ENCODE measurements at regions not wholly inside any gene's neighbourhood (a gene's known extent, or its start where the extent isn't known, plus 50 kb on each side); places are given as distances from the start of the nearest gene placed in this dataset.

DNA sequence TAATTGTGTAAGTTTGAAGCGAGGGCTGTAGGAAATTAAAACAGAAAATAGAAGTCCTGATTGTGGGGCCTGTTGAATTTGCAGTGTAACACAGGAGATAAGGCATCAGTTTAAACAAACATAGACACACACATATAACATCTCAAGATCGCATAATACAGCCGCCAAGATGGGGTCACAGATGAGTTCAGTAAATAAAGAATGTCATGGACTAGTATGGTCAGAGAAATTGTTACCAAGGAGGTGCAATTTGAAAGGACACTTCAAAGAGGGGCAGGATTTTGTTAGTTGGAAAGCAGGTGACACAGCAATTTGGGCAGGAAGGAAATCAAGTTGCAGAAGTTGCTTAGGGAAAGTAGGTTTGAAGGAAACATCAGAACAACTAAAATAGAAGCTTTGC lies 450.0 kb downstream of the USP25 start:
- no peak for DNase-seq (ENCODE audit: low read depth)

DNA sequence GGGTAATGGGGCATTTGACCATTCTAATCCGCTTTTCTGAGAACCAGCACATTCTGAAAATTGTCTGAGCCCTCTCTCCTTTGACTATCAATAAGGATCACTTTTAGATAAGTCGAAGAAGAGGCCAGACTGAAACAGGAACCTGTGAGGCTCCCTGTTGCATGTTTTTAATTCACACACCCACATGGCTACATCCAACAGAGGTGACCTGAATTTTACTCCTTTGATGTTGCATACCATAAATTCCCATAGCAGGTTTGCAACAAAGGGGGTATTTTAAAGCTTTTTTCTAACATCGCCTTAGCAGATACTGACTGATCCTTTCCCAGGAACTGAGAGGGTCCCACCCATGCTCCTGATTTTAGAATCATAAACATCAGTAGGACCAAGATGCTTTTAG lies 450.8 kb downstream of the USP25 start:
- no peak for DNase-seq (ENCODE audit: low read depth)

DNA sequence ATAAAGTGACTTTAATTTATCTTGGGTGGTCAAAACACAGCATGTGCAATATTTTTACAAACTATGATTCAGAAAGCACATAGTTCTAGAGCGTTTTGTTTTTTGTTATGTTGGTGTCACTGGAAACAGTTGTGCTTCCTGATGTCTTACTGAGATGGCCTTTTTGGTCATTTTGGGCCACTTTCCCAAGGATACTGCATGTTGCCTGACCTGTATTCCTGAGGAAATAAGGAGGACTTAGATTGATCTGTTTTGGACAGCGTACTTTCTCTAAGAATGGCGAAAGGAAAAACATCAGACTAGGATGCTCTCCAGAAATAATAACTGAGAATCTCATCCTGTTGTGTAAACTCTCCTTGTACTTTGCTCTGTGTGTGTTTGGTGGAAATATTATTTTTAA lies 451.2 kb downstream of the USP25 start:
- no peak for DNase-seq (ENCODE audit: low read depth)

GRCh38 chr21:16185766-16186165 lies 456.0 kb downstream of the USP25 start:
- no peak for DNase-seq (ENCODE audit: low read depth)

DNA sequence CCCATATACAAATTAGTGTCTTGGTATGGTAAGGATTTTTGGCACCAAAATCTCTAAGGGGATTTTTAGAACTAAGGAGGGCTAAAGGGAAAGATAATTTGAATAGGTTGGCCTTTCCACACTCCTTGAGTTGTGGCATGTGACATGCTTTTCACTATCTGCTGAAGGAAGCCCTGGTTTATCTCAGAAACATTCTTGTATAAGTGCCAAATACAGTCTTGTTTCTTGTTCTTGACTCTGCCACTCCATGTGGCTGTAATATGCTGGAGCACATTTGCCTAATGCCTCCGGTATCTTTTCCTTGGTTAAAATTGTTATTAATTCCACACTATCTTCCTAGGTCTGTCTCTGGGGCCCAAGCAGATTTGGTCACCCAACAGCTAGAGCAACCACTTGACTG lies 457.0 kb downstream of the USP25 start:
- DNase-seq (ENCODE audit: low read depth) = no peak

DNA sequence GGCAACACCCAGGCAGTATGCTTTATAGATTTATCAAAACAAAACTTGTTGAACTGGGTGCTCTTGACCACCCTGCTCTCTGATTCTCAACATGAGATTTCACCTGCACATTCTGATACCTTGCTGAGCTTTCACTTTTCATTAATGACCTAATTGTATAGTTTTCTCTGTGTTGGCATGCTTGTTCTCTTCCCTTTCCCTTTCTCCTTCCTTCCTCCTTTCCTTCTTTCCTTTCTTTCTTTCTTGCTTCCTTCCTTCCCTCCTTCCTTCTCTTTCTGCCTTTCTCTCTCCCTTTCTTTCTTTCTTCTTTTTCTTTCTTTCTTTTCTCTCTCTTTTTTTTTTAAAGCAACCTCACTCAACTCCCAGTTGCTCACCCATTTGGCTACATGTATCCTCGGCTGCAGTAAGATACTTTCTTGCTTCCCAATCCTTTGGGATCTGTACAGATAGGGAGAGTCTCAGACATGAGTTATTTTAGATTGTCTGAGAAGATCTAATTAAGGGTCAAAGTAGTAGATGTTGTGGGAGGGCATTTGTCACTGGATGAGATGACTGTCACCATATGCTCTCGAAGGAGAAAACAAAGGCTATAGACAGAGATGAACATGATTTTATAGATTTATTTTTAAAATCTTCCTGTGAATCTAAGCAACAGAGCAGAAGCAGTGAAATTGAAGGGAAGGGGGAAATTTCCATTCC lies 458.0 kb downstream of the USP25 start:
- DNase-seq (ENCODE audit: low read depth) = no peak

DNA sequence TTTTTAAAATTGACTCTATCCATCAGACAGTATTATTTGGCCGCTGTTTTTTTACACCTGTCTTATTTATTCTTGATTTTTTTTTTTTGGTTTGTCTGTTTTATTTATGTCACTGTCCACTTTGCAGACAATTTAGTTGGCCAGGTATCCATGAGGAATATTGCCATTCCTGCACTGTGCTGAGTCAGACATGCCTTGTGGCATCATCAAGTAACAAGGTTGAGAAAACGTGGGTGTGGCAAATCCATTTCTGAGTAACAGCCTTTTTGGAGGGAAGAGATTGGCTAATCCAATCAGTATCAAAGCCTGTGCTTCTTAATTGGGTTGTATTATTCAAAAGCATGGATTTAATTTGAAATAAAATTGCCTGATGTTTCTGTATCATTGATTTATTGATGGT lies 463.1 kb downstream of the USP25 start:
- DNase-seq (ENCODE audit: low read depth) = no peak

DNA sequence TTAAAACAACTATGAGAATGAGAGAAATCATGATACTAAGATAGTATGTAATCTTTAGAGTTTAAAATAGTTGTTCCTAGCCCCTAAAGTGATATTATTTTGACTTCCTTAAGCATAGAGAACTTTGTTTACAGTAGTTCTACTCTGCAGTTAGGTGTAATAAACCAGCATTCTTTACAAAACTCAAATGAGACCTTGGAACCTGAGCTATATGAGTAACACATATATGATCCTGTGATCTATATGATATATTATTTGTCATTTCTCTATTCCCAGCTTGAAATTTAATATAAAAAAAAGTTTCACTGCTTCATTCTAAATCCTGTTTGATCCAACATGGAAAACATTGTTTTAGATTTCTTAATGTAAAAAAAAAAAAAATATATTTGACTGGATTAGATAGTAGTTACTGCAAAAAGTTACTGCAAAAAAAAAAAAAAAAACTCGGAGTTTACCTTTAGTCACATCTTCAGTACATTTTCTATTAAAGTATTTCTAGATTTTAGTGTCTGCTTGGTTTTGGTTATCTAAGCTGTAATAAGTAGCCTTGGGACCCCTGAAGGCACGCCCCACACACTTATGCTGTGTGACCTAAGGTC lies 463.8 kb downstream of the USP25 start:
- DNase-seq (ENCODE audit: low read depth) = no peak

- no peak for DNase-seq (ENCODE audit: low read depth)
Observed at GRCh38 chr21:16194095-16194787, 464.5 kb downstream of the USP25 start.

DNA sequence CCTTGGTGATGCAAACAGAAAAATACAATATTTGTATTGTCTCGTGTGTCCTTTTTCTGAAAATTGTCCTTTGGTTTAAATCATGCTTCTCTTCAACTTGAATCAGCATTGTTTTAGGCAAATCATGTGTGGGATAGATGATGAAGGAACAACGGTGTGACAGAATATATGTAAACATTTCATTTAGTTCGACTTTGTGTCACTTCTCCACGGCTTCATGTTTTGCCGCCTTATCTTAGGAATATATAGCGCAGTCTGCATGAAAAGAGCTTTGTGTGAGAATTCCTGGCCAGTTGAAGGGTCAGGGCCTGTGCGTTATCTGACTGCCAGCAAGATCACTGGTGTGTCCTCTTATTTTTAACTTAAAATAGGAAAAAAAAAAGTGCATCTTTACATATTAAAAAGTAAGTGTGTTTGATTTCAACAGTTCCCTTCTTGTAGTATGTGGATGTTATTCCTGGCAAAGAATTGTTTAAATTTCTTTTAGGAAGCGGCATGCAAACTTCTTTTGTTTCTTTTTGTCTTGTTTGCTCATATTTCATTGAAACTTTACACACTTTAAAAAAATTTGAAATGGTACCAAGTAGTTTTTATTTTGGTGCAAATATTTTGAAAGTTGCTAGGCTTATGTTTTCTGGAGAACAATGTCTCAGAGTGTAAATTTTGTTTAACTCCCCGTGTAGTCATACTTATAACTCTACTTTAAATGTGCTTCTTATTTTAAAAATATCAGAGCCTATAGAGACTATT lies 465.2 kb downstream of the USP25 start:
- no peak for DNase-seq (ENCODE audit: low read depth)

DNA sequence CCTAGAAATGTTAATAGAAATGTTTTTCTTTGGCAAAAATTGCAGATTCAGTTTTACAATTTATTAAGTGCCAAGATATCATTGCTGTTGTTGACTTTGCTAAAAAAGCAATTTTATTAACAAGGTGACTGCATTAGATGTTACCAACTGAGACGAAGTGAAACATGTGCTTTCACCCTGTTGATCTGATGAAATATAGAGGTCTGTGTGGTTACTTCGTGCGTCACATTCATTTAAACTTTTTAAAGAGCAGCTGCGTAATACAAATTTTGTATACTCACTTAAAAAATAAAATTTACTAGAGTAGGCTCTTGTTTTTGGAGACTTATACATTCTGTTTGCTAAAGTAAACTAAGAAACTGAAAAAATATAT lies 465.7 kb downstream of the USP25 start:
- no peak for DNase-seq (ENCODE audit: low read depth)

GRCh38 chr21:16196001-16196400 lies 466.2 kb downstream of the USP25 start:
- no peak for DNase-seq (ENCODE audit: low read depth)

GRCh38 chr21:16198546-16198945 lies 468.8 kb downstream of the USP25 start:
- no peak for DNase-seq (ENCODE audit: low read depth)

GRCh38 chr21:16199539-16199938 lies 469.8 kb downstream of the USP25 start:
- DNase-seq (ENCODE audit: low read depth) = no peak

GRCh38 chr21:16201718-16202117 lies 471.9 kb downstream of the USP25 start:
- no peak for DNase-seq (ENCODE audit: low read depth)

GRCh38 chr21:16205527-16205926 lies 475.7 kb downstream of the USP25 start:
- no peak for DNase-seq (ENCODE audit: low read depth)

GRCh38 chr21:16211339-16212303 lies 481.8 kb downstream of the USP25 start:
- no peak for DNase-seq (ENCODE audit: low read depth)

GRCh38 chr21:16213518-16213917 lies 483.7 kb downstream of the USP25 start:
- no peak for DNase-seq (ENCODE audit: low read depth)

DNA sequence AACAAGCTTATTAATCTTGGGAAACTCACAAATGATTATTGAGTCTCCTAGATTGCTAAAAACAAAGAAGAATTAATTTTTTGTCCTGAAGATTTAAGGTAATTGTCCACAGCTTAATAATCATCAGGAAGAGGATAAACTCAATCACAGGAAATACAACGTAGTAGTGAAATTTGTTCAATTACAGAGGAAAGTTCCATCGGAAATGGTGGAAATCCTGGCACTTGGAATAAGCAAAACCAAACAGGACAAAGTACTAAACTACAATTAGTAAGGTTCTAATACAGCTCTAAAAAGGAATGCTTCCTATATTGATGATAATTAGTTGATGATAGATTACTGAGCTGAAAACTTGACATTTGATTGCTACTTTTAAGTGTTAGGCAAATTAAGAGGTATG lies 485.4 kb downstream of the USP25 start:
- DNase-seq (ENCODE audit: low read depth) = no peak

GRCh38 chr21:16215663-16216183 lies 485.9 kb downstream of the USP25 start:
- DNase-seq (ENCODE audit: low read depth) = no peak

DNA sequence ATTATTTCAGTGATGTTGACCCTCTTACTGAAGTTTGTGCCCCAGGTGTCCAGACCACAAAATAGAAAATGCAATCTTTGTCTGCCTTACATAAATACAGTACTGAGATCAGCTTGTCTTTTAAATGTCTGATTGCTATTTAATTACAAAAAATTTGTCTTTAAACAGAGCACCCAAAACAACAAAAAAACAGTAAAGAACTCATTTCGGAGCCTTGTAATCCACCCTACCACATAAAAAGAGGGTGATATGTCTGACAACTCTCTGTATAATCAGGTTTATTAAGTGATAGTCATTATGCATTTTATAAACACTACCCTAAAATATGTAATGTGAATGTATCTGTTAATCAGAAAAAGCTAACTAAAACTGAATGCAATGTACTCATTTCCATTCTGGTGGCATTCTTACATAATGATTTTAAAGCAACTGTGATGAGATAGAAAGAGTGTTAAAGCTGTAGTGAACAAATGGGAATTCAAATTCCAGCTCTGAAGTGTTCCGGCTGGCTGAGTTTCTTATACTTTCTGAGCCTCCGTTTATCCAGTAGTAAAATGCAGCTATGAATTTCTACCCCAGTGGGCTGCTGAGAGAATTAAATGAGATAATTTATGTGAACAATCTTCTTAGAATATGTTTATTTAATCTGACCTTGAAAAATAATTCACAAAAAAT lies 486.6 kb downstream of the USP25 start:
- no peak for DNase-seq (ENCODE audit: low read depth)
